Transverse colon (tissue), 4 donors: ENCODE measurements at regions not wholly inside any gene's neighbourhood (a gene's known extent, or its start where the extent isn't known, plus 50 kb on each side); places are given as distances from the start of the nearest gene placed in this dataset.

ENCODE experiments used
- CTCF ChIP-seq, 5 experiments: fragments of 200-600 bp in 3 of 5; fragments of 450-650 bp in 2 of 5; sonication (generic) in 3 of 5; IDR thresholded peaks; 1 replicate in 2 of 5; 2 replicates in 3 of 5; pipeline ENCODE4 v1.5.1; 2016 to 2017; ENCODE audit warnings: antibody characterized with exemption in 5 of 5, inconsistent platforms in 3 of 5, mild to moderate bottlenecking in 2 of 5, moderate library complexity in 1 of 5
- POLR2AphosphoS5 ChIP-seq, 3 donors: sonication (generic); formaldehyde crosslinking; IDR thresholded peaks; one replicate each; pipeline ENCODE4 v1.6.1; 2016; ENCODE audit warnings: antibody characterized with exemption in 3 of 3

GRCh38 chr12:58241099-58241498 lies 299.7 kb downstream of the ATP23 start:
- TF ChIP-seq CTCF (IDR thresholded peaks at IDR 0.05) (no peak), POLR2AphosphoS5 (IDR thresholded peaks at IDR 0.05) (no peak)
